PC-9 (cell line): ENCODE measurements at regions not wholly inside any gene's neighbourhood (a gene's known extent, or its start where the extent isn't known, plus 50 kb on each side); places are given as distances from the start of the nearest gene placed in this dataset.

ENCODE experiments used
- BruUV-seq: library from RNA; stranded (reverse); fragments of 400-500 nt; replicated peaks from 2 replicates; lab custom pipeline; 2021; lab: Mats Ljungman, UMichigan
- CTCF ChIA-PET: fragments of 300-600 bp; sonication (Branson Sonifier 250); formaldehyde crosslinking; loops from one replicate; lab custom pipeline; 2022; ENCODE audit warnings: antibody characterized with exemption; lab: Charles Lee
- POLR2A ChIA-PET: fragments of 300-600 bp; sonication (Branson Sonifier 250); formaldehyde crosslinking; loops from one replicate; lab custom pipeline; 2022; ENCODE audit warnings: antibody characterized with exemption; ENCODE audit not compliant: unreplicated experiment; lab: Charles Lee
- DNase-seq, 2 experiments: peaks; one replicate each; pipeline versions ENCODE4 v3.0.0 to v3.0.0-alpha.2; 2015 to 2022; ENCODE audit warnings: mixed read lengths in 1 of 2
- H2AFZ ChIP-seq: fragments of 200-600 bp; sonication (generic); 2 replicates; pipeline ENCODE4 v1.8.1; 2017; ENCODE audit warnings: antibody characterized with exemption
- H3F3A ChIP-seq: fragments of 200-600 bp; sonication (generic); 2 replicates; pipeline ENCODE4 v1.8.1; 2017; ENCODE audit warnings: antibody characterized with exemption, mild to moderate bottlenecking, low read depth; ENCODE audit not compliant: insufficient read depth
- H3K27ac ChIP-seq: fragments of 200-600 bp; sonication (generic); 2 replicates; pipeline ENCODE4 v1.6.1; 2016; ENCODE audit warnings: mixed run types
- H3K27me3 ChIP-seq: fragments of 200-600 bp; sonication (generic); 2 replicates; pipeline ENCODE4 v1.6.1; 2016; ENCODE audit warnings: low read depth, mixed run types; ENCODE audit not compliant: insufficient read depth
- H3K36me3 ChIP-seq: fragments of 200-600 bp; sonication (generic); 2 replicates; pipeline ENCODE4 v1.6.1; 2016; ENCODE audit warnings: low read depth, mixed run types
- H3K4me1 ChIP-seq: fragments of 200-600 bp; sonication (generic); replicated peaks from 2 replicates; pipeline ENCODE4 v1.6.1; 2016; ENCODE audit warnings: mixed run types; ENCODE audit not compliant: insufficient read depth
- H3K4me2 ChIP-seq: fragments of 200-600 bp; sonication (generic); 2 replicates; pipeline ENCODE4 v1.6.1; 2017; ENCODE audit warnings: mixed run types
- H3K4me3 ChIP-seq: fragments of 200-600 bp; sonication (generic); 2 replicates; pipeline ENCODE4 v1.6.1; 2016; ENCODE audit warnings: mixed run types
- H3K79me2 ChIP-seq: fragments of 200-600 bp; sonication (generic); 2 replicates; pipeline ENCODE4 v1.6.1; 2017; ENCODE audit warnings: low read depth, mixed run types
- H3K9me2 ChIP-seq: fragments of 200-600 bp; sonication (generic); 2 replicates; pipeline ENCODE4 v1.8.1; 2017; ENCODE audit warnings: mild to moderate bottlenecking; ENCODE audit not compliant: insufficient read depth
- H3K9me3 ChIP-seq: fragments of 200-600 bp; sonication (generic); 2 replicates; pipeline ENCODE4 v1.8.1; 2016; ENCODE audit warnings: low read depth; ENCODE audit not compliant: insufficient read depth
- H4K20me1 ChIP-seq: fragments of 200-600 bp; sonication (generic); 2 replicates; pipeline ENCODE4 v1.8.1; 2017; ENCODE audit not compliant: insufficient read depth
- CTCF ChIP-seq: fragments of 200-600 bp; sonication (generic); conservative IDR thresholded peaks from 2 replicates; pipeline ENCODE4 v1.6.1; 2017; ENCODE audit warnings: mixed run types, antibody characterized with exemption, mild to moderate bottlenecking, moderate library complexity
- EZH2 ChIP-seq: fragments of 200-600 bp; sonication (generic); IDR thresholded peaks from 2 replicates; pipeline ENCODE4 v1.8.0; 2017; ENCODE audit warnings: antibody characterized with exemption, low read depth
- intact Hi-C: fragments of 100-400 bp; cut with micrococcal nuclease; formaldehyde crosslinking; loops from one replicate; pipeline ENCODE4 v1.10.0; 2022; ENCODE audit not compliant: unreplicated experiment

- Histone ChIP-seq H3K27ac (no peak overlapping the region), H3K36me3 (no peaks in the 10 kb centered on the region), H3K4me3 (no peak overlapping the region), H3K9me3 (no peaks in the 10 kb centered on the region), H3K4me2 (no peak overlapping the region), H4K20me1 (no peaks in the 10 kb centered on the region), H3F3A (no peaks in the 10 kb centered on the region), H2AFZ (no peak overlapping the region), H3K4me1 (no peaks in the 10 kb centered on the region), H3K27me3 (no peaks in the 10 kb centered on the region), H3K79me2 (no peaks in the 10 kb centered on the region), H3K9me2 (no peaks in the 10 kb centered on the region)
- intact Hi-C loops = no loop called here
- ChIA-PET CTCF (no interaction called here), POLR2A (no interaction called here)
- BruUV-seq = no TSS peak
- DNase-seq = no peak
- TF ChIP-seq EZH2 (no peak), CTCF (no peak)
These were observed 90.7 kb upstream of the LEP start for GRCh38 chr7:128150223-128150865.

GRCh38 chr7:128151635-128152034, 89.4 kb upstream of the LEP start:
- H3K4me1 ChIP-seq = no peaks in the 10 kb centered on the region
- ChIA-PET CTCF (no interaction called here), POLR2A (no interaction called here)
- no peak overlapping the region for H3K4me3 ChIP-seq
- H3K9me2 ChIP-seq = no peaks in the 10 kb centered on the region
- no peak overlapping the region for H3K27ac ChIP-seq
- H4K20me1 ChIP-seq = no peaks in the 10 kb centered on the region
- intact Hi-C loops = no loop called here
- no peak for DNase-seq
- TF ChIP-seq CTCF = no peak
- TF ChIP-seq EZH2 = no peak
- no TSS peak for BruUV-seq
- no peaks in the 10 kb centered on the region for H3K36me3 ChIP-seq
- H3F3A ChIP-seq = no peaks in the 10 kb centered on the region
- no peak overlapping the region for H2AFZ ChIP-seq
- H3K27me3 ChIP-seq = no peaks in the 10 kb centered on the region
- H3K79me2 ChIP-seq = no peaks in the 10 kb centered on the region
- no peaks in the 10 kb centered on the region for H3K9me3 ChIP-seq
- H3K4me2 ChIP-seq = no peak overlapping the region

- POLR2A ChIA-PET = no interaction called here
- no TSS peak for BruUV-seq
These were observed 88.4 kb upstream of the LEP start for GRCh38 chr7:128152721-128153120.

More at GRCh38 chr7:128152721-128153120, 88.4 kb upstream of the LEP start:
- Histone ChIP-seq H3K4me1 (no peaks in the 10 kb centered on the region), H3F3A (no peaks in the 10 kb centered on the region), H4K20me1 (no peaks in the 10 kb centered on the region), H3K9me2 (no peaks in the 10 kb centered on the region), H3K4me2 (no peak overlapping the region), H2AFZ (no peak overlapping the region), H3K9me3 (no peaks in the 10 kb centered on the region), H3K27ac (no peak overlapping the region), H3K27me3 (no peaks in the 10 kb centered on the region), H3K36me3 (no peaks in the 10 kb centered on the region), H3K4me3 (no peak overlapping the region), H3K79me2 (no peaks in the 10 kb centered on the region)
- TF ChIP-seq CTCF (no peak), EZH2 (no peak)
- no peak for DNase-seq
- intact Hi-C loops = no loop called here
- CTCF ChIA-PET = no interaction called here
